Heart left ventricle (tissue), 16 donors: ENCODE measurements at regions not wholly inside any gene's neighbourhood (a gene's known extent, or its start where the extent isn't known, plus 50 kb on each side); places are given as distances from the start of the nearest gene placed in this dataset.

ENCODE experiments used
- ATAC-seq, 4 donors: fragments of 200-7000 bp; cut with Tn5 transposase; one replicate each; pipeline ENCODE4 v1.9.1; 2020 to 2022; ENCODE audit warnings: moderate library complexity in 4 of 4, mild to moderate bottlenecking in 3 of 4, moderate number of reproducible peaks in 1 of 4
- DNase-seq, 5 donors: peaks; one replicate each; pipeline ENCODE4 v3.0.0-alpha.2; 2020
- H3K27ac ChIP-seq, 12 donors: fragments of 200-600 bp; sonication (generic) in 4 of 12; one replicate each; pipeline versions ENCODE4 v1.5.0 to v1.8.0; 2016 to 2022; ENCODE audit warnings: mild to moderate bottlenecking in 2 of 12
- H3K27me3 ChIP-seq, 9 donors: fragments of 200-600 bp; sonication (generic) in 2 of 9; one replicate each; pipeline versions ENCODE4 v1.5.1 to v1.8.0; 2016 to 2022; ENCODE audit warnings: mild to moderate bottlenecking in 3 of 9
- H3K36me3 ChIP-seq, 9 donors: fragments of 200-600 bp; sonication (generic) in 2 of 9; one replicate each; pipeline versions ENCODE4 v1.5.0 to v1.8.0; 2018 to 2022; ENCODE audit warnings: mild to moderate bottlenecking in 2 of 9
- H3K4me1 ChIP-seq, 12 donors: fragments of 200-600 bp; sonication (generic) in 4 of 12; one replicate each; pipeline versions ENCODE4 v1.5.0 to v1.8.0; 2016 to 2022; ENCODE audit warnings: mild to moderate bottlenecking in 3 of 12
- H3K4me3 ChIP-seq, 12 donors: fragments of 200-600 bp; sonication (generic) in 4 of 12; one replicate each; pipeline versions ENCODE4 v1.5.0 to v1.8.0; 2017 to 2022; ENCODE audit warnings: mild to moderate bottlenecking in 9 of 12, moderate library complexity in 4 of 12
- H3K9me3 ChIP-seq, 12 donors: fragments of 200-600 bp; sonication (generic) in 4 of 12; one replicate each; pipeline versions ENCODE4 v1.5.0 to v1.8.0; 2016 to 2022; ENCODE audit warnings: mild to moderate bottlenecking in 1 of 12
- CTCF ChIP-seq, 12 donors: fragments of 200-600 bp; sonication (generic) in 4 of 12; IDR thresholded peaks; one replicate each; pipeline versions ENCODE4 v1.5.0 to v1.8.0; 2018 to 2022; ENCODE audit warnings: antibody characterized with exemption in 12 of 12, mild to moderate bottlenecking in 5 of 12
- POLR2A ChIP-seq, 2 donors: fragments of 450-650 bp; IDR thresholded peaks; one replicate each; pipeline ENCODE4 v1.6.1; 2017; ENCODE audit warnings: antibody characterized with exemption in 2 of 2, mild to moderate bottlenecking in 2 of 2, moderate library complexity in 2 of 2
- WGBS, 4 donors: extraction: QIAGEN DNeasy Blood & Tissue Kit in 2 of 4; methylation state at CpG; one replicate each; pipeline versions ENCODE4 v1.1.5 to v1.1.7; 2013 to 2018; 5-methylcytosine and 5-hydroxymethylcytosine counted together
- intact Hi-C, 10 donors: fragments of 100-400 bp; cut with DNase I; formaldehyde crosslinking; loops; one replicate each; pipeline versions ENCODE4 v1.11.1 to v1.14.2; 2022
- donor health status: ischemic (EF 13 %, LVEDD 7.1; RV severe dilation, severe dysfunction).
- donor health status: healthy with polysubstance abuse.
- donor health status: DM: no; HTN: yes; CAD: no.
- donor health status: DM: no; HTN: no; CAD: no.
- donor health status: ischemic (EF 25% LVEDD 6.9; RV normal size, moderate dysfunction).
- donor health status: ischemic (EF 25% LVEDD 5.7; RV mildly dilated, moderate dysfunction).
- donor health status: healthy.
- donor health status: DM: yes; HTN: yes; CAD: no.
- donor health status: ischemic (EF 35%, LVEDD 5.7; RV mildly dilated, moderate dysfunction).
- donor health status: nonischemic (EF 11% LVEDD 7.7; RV severe dilation, severe dysfunction).
- donor health status: DM: yes; HTN: yes; CAD: no.
- donor health status: PGD.
- donor health status: ischemic (EF 29% LVEDD 5.4; RV normal size, mild dysfunction).
- donor health status: nonischemic (EF 23%, LVEDD 6.1; RV moderate dilation, normal function).

GRCh38 chr4:159018062-159018629 lies 84.7 kb upstream of the RAPGEF2 start:
- Histone ChIP-seq H3K27me3 (no peaks in the 10 kb centered on the region), H3K4me1 (peaks cover 0 to 12% (median 0%) of the 10 kb centered on the region in 12 donors), H3K36me3 (no peaks in the 10 kb centered on the region), H3K4me3 (no peak overlapping the region), H3K27ac (no peak overlapping the region), H3K9me3 (no peaks in the 10 kb centered on the region)
- ATAC-seq: peak in 2 of 4 donors; percentile 16 to 26
- peak in 1 of 5 donors; percentile 42 for DNase-seq
- intact Hi-C loops: no loop called here
- 63 to 71% (median 66%) methylated on average over 4 of the region's 4 CpGs for WGBS, 4 donors
- TF ChIP-seq POLR2A (IDR thresholded peaks at IDR 0.05) (no peak), CTCF (IDR thresholded peaks at IDR 0.05) (no peak)

- Histone ChIP-seq H3K27ac (no peak overlapping the region), H3K4me1 (peaks cover 0 to 24% (median 3%) of the 10 kb centered on the region in 12 donors), H3K27me3 (no peaks in the 10 kb centered on the region), H3K9me3 (no peaks in the 10 kb centered on the region), H3K4me3 (no peak overlapping the region), H3K36me3 (no peaks in the 10 kb centered on the region)
- peak in 3 of 4 donors; percentile 48 to 77 (median 72) for ATAC-seq
- WGBS, 4 donors: 22 to 37% (median 28%) methylated on average over 5 of the region's 5 CpGs
- no peak for DNase-seq
- TF ChIP-seq POLR2A (IDR thresholded peaks at IDR 0.05) (no peak), CTCF (IDR thresholded peaks at IDR 0.05) (no peak)
- intact Hi-C loops: no loop called here
Measured at GRCh38 chr4:159019356-159019755, 83.5 kb upstream of the RAPGEF2 start.

- no peak for TF ChIP-seq POLR2A (IDR thresholded peaks at IDR 0.05)
- Histone ChIP-seq H3K27me3 (no peaks in the 10 kb centered on the region), H3K9me3 (no peaks in the 10 kb centered on the region), H3K27ac (peak overlapping the region in 1 of 12 donors; percentile 1), H3K4me3 (no peak overlapping the region), H3K4me1 (peaks cover 0 to 26% (median 3%) of the 10 kb centered on the region in 12 donors), H3K36me3 (no peaks in the 10 kb centered on the region)
- WGBS, 4 donors: 77 to 84% (median 83%) methylated on average over 6 of the region's 6 CpGs
- ATAC-seq (no peak), DNase-seq (no peak)
- intact Hi-C loops: no loop called here
Measured at GRCh38 chr4:159021597-159022385, 81.1 kb upstream of the RAPGEF2 start.

GRCh38 chr4:159023741-159024140 lies 79.1 kb upstream of the RAPGEF2 start:
- Histone ChIP-seq H3K36me3 (no peaks in the 10 kb centered on the region), H3K9me3 (no peaks in the 10 kb centered on the region), H3K27ac (peak overlapping the region in 1 of 12 donors; percentile 55), H3K4me3 (no peak overlapping the region), H3K27me3 (no peaks in the 10 kb centered on the region), H3K4me1 (peaks cover 0 to 37% (median 10%) of the 10 kb centered on the region in 12 donors)
- DNase-seq (no peak), ATAC-seq (peak; percentile 42 to 81 (median 70))
- 39 to 57% (median 52%) methylated on average over 3 of the region's 3 CpGs for WGBS, 4 donors
- intact Hi-C loops: no loop called here
- TF ChIP-seq POLR2A (IDR thresholded peaks at IDR 0.05) (no peak), CTCF (IDR thresholded peaks at IDR 0.05) (no peak)
